Stimulated activated CD4-positive, alpha-beta T cell treated with anti-CD3 and anti-CD28 coated beads, Interleukin-15, amount 100 ng/mL, for 24 hours (primary cell): ENCODE measurements at regions not wholly inside any gene's neighbourhood (a gene's known extent, or its start where the extent isn't known, plus 50 kb on each side); places are given as distances from the start of the nearest gene placed in this dataset.

Experiments
- DNase-seq: peaks from one replicate; pipeline ENCODE4 v3.0.0-alpha.2; 2020

- DNase-seq = no peak
Measured at GRCh38 chr3:14273901-14274611, 95.4 kb downstream of the LSM3 start.

GRCh38 chr3:14274612-14274936 is 96.0 kb downstream of the LSM3 start:
- no peak for DNase-seq

DNA sequence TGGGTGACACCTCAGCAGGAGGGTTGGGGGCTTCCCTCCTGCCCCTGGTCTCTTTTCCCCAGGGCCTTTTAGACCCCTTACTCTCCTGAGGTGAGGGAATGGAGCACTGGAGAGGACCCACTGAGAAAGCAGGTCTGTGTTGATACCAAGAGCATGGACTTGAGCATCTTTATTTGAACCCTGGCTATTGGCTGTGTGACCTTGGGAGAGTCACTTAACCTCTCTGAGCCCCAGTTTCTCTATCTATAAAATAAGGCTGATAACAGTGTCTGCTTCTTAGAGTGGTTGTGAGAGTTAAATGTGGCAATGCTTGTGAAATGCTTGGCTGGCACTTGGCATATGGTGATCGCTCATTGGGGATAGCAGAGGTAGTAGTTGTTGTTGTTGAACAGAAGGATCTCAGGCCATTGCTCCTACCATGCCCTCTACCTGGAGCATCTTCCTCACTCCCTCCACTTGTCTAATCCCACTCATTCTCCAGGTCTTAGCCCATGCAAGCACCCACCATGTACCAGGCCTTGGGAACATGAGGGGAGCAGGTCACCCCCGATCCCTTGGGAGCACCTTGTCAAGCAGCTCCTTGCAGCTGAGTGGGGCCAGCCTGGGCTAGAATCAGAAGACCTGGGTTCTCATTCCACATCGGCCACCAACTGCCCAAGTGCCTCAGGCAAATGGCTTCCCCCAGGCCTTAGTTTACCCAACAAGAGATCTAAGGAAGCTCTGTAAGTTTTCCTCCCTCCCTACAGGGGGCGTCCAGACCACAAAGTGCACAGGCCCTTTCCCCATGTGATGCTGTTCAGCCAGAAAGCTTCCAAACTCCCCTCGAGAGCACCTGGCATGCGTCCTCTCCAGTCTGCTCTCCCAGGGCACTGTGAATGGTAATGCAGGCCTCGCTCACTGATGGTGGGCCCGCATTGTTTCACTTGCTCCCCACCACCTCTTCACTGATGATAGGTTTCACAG is 96.7 kb downstream of the LSM3 start:
- DNase-seq = peak; percentile 6

DNA sequence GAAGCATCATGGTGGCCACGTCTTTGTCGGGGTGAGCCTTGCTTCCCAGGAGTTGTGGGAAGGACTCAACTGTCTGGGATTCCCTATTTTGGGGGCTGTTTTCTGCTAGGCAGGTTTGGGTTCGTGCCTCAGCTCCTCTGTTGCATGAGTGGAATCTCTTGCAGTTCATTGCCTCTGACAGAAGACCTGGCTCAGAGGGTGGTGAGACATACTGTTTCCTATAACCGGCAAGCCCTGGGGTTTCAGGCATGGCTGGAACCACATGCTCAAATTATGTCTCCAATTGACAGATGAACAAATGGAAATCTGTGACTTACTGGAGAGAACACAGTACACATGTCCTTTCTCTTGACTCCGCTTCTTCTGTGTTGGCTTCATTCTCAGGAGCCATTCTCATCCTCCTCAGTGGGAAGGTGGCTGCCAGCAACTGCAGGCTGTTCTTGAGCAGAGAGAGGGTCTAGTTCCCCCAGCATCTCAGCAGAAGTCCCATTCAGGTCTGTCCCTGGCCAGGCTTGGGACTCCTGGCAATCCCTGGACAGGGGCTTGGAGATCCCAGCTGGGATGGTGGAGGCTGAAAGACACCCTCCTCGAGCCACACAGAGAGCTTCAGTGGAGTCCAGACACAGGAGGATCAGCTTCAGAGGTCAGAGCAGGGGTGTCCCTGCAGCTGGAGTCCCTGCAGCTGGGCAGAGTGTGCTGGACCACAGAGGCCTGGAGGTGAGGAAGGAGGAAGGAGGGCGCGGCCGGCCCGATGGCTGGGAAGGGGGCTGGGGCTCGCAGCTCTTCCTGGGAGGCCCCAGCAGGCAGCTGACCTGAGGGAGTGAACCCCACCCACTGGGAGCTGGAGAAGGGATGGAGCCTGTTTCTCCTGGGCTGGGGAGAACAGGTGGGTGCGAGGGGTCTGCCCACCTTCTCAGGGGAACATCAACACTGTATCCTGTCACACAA is 97.6 kb downstream of the LSM3 start:
- DNase-seq = no peak

- DNase-seq = no peak
Measured at GRCh38 chr3:14277557-14277956, 98.9 kb downstream of the LSM3 start.

DNA sequence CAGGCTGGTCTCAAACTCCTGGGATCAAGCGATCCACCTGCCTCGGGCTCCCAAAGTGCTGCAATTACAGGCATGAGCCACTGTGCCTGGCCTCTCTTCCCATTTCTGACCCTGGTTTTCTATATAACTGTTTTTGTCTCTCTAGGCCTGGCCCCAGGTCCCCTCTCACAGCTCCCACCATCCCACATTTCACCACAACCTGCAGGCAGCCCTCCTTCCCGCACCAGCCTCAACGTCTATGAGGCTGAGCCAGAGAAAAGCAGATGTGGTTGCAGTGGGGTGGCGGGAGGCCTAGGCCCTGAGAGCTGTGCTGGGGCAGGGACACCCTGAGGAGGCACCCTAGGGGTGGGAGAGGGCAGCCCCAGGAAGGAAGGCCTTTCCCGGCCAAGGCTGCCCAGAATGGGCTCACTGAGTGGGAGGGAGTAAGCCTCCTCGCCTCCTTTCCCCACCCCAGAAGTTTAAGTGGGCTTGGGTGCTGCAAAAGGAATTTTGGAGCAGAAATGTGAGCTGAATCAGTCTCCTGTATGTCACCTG is 99.7 kb downstream of the LSM3 start:
- DNase-seq = no peak

DNA sequence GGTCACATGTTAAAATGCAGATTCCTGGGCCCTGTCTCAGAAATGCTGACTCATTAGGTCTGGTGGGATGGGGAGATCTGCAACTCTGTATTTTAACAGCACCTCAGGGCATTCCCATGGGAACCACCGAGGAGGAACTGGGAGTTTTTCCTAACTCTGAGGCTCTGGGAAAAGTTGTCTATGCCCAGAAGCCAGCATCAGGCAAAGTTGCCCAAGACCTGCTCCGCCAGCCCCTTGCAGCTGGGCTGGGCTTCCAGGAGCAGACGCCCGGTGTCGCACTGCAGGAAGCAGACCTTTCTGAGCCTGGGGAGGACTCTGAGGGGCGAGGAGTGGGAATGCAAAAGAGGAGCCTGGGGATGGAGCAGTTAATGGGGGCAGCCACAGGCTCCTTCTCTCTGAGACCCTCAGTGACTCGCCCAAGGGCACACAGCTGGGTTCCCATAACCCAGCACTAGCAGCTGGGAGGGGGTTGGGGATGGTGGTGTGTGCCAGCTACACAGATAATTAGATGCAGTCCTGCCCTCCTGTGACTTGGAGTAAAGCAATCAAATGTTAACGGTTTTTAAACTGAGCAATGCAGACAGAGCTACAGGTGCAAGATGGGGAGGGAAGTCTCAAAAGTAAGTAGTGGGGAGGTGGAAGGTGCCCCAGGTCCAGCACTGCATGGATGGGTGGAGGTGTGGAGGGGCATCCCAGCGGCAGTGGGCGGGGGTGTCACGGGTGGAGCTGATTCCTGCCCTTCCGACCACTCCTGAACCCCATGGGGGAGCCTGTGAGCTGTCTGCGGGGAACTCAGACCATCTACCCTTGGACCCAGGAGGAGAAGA is 100.4 kb downstream of the LSM3 start:
- DNase-seq = no peak

DNA sequence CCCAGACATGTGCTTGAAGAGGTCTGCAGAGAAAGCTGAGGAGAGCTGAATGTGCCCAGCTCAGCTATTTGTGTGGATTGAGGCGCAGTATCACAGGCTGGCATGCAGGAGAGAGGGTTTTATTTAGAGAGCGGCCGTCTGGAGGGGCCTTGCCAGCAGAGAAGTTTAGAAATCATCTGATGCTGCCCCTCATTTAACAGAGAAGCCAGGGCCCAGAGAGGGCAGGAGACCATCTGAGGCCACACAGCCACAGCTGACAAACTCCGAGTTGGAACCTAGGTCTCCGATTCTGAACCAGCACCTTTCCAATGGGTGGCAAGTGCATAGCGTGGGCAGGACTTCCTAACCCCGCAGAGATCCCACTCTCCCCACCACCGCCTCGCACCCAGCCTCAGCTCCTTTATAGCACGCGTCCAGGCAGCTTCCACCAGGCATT is 101.0 kb downstream of the LSM3 start:
- DNase-seq = no peak

DNA sequence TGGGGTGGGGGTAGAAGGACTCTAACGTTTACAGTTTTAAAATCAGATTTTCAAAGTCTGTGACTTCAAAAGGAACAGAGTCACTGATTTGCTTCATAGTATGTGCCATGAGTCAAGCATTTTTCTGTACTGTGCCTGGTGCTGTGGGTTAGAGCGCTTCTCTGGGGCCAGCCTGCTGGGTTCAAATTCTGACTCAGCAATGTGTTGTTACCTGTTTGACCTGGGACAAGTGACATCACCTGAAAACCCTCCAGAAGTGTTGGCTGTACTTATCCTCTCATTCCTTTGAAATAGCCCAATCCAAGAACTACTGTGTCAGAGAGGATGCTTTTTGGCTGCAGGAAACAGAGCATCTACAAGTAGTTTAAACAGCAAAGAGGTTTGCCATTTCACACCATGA is 101.7 kb downstream of the LSM3 start:
- DNase-seq = no peak

- DNase-seq = no peak
Measured at GRCh38 chr3:14281053-14281452, 102.4 kb downstream of the LSM3 start.

GRCh38 chr3:14282001-14282705 is 103.5 kb downstream of the LSM3 start:
- DNase-seq = no peak

DNA sequence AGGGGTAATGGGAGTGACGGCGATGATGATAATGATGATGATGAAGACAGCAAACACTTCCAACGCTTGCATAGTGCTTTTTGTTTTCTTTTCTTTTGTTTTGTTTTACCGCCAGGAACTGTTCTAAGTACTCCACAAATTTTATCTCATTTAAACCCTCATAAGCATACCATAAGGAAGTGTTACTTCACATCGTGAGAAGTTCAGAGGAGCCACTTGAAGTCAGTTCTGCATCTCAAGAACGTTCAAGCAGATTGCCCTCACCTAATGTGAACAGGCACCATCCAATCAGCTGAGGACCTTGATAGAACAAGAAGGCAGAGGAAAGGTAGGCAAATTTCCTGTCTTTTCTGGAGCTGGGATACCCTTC is 104.1 kb downstream of the LSM3 start:
- no peak for DNase-seq

DNA sequence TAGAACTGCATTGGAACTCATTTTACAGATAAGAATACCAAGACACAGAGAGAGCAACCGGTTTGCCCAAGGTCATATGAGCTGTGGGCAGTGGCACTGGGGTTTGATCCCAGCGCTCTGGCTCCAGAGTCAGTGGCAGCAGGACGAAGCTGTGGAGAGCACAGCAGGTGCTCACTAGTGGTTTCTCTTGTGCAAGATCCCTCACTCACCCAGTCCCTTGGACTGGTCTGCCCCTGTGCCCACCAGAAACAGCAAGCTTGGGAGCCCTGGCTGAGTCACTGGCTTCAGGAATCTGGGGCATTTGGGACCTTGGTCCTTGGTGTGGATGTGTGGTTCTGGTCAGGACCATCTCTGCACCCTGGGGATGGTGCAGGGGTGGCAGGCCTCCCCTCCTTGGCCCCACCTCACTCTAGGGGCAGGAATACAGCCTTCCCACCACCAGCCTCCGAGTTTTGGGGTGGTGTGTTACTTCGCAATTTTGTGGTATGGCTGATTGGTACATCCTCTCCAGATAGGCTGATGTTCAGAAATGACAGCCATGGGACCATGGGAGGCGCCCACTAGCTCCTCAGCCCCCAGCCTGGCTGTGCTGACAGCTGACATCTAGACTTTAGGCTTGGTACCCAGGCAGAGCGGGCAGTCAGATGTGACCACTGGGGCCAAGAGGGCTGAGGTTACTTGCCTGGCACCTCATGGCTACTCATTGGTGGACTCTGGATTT is 104.6 kb downstream of the LSM3 start:
- DNase-seq = no peak

DNA sequence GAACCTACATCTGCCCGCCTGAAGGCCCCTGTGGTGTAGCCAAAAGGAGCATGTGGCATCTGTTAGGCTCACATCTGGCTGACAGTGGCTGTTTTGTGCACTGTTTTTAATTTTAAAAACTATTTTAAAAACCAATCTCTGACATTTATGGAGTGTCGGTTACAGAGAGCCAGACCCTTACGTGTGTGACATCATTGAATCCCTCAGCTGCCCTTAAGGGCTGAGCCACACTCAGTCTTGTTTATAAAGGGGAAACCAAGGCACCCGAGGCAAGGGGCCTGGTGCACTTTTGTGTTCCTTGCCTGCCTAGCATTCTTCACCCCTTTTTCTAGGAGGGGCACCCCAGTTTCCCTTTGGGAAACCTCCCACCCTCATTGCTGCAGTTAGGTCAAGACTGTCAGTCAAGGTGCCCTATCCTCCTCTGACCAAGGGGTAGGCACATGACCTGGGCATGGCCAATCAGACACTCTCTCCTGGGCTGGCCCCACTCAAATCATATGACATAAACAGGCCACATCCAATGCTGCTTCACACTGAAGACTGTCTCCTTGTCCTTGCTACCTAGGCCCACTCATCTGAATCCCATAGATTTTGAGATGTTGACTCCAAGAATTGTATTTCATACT is 105.3 kb downstream of the LSM3 start:
- no peak for DNase-seq

GRCh38 chr3:14284694-14285547 is 106.3 kb downstream of the LSM3 start:
- no peak for DNase-seq

GRCh38 chr3:14285548-14285925 is 106.9 kb downstream of the LSM3 start:
- DNase-seq = no peak

GRCh38 chr3:14286887-14287500 is 108.4 kb downstream of the LSM3 start:
- DNase-seq = no peak

DNA sequence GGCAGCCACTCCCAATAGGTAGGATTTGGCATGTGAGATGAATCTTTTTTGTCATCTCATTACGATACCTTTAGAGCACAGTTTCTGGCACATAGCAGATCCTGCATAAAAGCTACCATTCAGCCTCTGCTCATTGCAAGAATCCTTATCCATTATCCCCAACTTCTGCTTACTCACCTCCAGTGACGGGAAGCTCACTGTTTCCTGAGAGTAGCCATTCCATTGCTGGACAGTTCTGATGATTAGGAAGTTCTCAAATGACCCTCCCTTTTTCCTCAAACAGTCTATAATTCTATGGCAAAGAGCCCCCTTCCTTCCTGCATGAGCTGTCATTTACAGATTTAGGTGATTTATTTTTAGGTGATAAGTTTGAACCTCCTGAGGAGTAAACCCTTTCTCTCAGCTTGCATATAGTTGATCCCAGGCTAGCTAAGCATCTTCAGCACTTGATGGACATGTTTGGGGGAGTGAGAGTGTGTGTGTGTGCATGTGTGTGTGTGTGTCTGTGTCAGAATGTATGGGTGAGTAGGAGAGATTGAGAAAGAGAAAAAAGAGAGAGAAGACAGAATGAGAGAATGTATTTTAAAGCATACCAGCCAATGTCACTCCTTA is 109.7 kb downstream of the LSM3 start:
- no peak for DNase-seq
